ENCODE measurements at regions not wholly inside any gene's neighbourhood (a gene's known extent, or its start where the extent isn't known, plus 50 kb on each side); places are given as distances from the start of the nearest gene placed in this dataset.

DNA sequence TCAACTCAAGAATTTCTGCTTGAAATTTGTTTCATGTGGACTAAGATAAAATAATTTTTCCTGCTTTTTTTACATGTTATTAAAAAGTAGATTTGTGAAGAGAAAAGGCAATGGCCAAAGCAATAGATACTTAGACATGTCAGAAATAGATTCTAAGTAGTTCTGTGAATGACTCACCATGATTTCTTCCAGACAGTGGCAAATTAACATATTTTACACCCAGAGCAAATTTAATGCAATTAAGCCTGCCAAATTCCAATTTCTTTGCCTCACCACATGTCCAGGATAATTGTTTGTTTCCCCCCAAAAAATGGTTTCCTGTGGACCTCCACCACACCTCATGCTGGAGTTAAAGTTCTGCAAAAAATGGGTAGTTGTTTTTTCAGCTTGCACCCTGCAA lies 651.4 kb downstream of the CETN3 start:
- Histone ChIP-seq H3K4me1 (ENCODE audit: control insufficient read depth, insufficient read depth, low read length) (no peaks in the 10 kb centered on the region), H3K4me3 (ENCODE audit: low read depth in 2 of 2, low read length in 2 of 2) (no peak overlapping the region), H3K27ac (ENCODE audit: low read length) (no peak overlapping the region), H3K9me3 (ENCODE audit: control insufficient read depth, insufficient read depth, low read depth, low read length) (no peaks in the 10 kb centered on the region), H3K36me3 (ENCODE audit: control insufficient read depth, insufficient read depth, low read length) (no peaks in the 10 kb centered on the region), H3K27me3 (ENCODE audit: control insufficient read depth, insufficient read depth, low read length) (no peaks in the 10 kb centered on the region)
- TF ChIP-seq POLR2AphosphoS5 (IDR thresholded peaks at IDR 0.05; ENCODE audit: low read depth, low read length) = no peak
- TF ChIP-seq, protein P1, sequence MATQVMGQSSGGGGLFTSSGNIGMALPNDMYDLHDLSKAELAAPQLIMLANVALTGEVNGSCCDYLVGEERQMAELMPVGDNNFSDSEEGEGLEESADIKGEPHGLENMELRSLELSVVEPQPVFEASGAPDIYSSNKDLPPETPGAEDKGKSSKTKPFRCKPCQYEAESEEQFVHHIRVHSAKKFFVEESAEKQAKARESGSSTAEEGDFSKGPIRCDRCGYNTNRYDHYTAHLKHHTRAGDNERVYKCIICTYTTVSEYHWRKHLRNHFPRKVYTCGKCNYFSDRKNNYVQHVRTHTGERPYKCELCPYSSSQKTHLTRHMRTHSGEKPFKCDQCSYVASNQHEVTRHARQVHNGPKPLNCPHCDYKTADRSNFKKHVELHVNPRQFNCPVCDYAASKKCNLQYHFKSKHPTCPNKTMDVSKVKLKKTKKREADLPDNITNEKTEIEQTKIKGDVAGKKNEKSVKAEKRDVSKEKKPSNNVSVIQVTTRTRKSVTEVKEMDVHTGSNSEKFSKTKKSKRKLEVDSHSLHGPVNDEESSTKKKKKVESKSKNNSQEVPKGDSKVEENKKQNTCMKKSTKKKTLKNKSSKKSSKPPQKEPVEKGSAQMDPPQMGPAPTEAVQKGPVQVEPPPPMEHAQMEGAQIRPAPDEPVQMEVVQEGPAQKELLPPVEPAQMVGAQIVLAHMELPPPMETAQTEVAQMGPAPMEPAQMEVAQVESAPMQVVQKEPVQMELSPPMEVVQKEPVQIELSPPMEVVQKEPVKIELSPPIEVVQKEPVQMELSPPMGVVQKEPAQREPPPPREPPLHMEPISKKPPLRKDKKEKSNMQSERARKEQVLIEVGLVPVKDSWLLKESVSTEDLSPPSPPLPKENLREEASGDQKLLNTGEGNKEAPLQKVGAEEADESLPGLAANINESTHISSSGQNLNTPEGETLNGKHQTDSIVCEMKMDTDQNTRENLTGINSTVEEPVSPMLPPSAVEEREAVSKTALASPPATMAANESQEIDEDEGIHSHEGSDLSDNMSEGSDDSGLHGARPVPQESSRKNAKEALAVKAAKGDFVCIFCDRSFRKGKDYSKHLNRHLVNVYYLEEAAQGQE (IDR thresholded peaks at IDR 0.05; ENCODE audit: insufficient read depth in 1 of 2, low read depth in 2 of 2, low read length in 1 of 2) = no peak
- TF ChIP-seq, protein P2, sequence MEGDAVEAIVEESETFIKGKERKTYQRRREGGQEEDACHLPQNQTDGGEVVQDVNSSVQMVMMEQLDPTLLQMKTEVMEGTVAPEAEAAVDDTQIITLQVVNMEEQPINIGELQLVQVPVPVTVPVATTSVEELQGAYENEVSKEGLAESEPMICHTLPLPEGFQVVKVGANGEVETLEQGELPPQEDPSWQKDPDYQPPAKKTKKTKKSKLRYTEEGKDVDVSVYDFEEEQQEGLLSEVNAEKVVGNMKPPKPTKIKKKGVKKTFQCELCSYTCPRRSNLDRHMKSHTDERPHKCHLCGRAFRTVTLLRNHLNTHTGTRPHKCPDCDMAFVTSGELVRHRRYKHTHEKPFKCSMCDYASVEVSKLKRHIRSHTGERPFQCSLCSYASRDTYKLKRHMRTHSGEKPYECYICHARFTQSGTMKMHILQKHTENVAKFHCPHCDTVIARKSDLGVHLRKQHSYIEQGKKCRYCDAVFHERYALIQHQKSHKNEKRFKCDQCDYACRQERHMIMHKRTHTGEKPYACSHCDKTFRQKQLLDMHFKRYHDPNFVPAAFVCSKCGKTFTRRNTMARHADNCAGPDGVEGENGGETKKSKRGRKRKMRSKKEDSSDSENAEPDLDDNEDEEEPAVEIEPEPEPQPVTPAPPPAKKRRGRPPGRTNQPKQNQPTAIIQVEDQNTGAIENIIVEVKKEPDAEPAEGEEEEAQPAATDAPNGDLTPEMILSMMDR (IDR thresholded peaks at IDR 0.05) = no peak
- no peak for TF ChIP-seq SIN3A (IDR thresholded peaks at IDR 0.05; ENCODE audit: borderline replicate concordance, insufficient read depth, low read depth, low read length)
- TF ChIP-seq TCF7L2 (IDR thresholded peaks at IDR 0.05; ENCODE audit: low read depth, low read length) = no peak
- ChIA-PET POLR2A (no interaction called here), CTCF (no interaction called here)
- DNase-seq (ENCODE audit: low read depth, low spot score) (no peak), ATAC-seq (no peak)
- BruUV-seq (replicated peaks) = no TSS peak
- in situ Hi-C loops (cut with HindIII; ENCODE audit: low pct_unique_long_range_greater_than_20kb, low sequenced_read_pairs) = no loop called here
- intact Hi-C loops (cut with micrococcal nuclease; ENCODE audit: unreplicated experiment) = no loop called here

DNA sequence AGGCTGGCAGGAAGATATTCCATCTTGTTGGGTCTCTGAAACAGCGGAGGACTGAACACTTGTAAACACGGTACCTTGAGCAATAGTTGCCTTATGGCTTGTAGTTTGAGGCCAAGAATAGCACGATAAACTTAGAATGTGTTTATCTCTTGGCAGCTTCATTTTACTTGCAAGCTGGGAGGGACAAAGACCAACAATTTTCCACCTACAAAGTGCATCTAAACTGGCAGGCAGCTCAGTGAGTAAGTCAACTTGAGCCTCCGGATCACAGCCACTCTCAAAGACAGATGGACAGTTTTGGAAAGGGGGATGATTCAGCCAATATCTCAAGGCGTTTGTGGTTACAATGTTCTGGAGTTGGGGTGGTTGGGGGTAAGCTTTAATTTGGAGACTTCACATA lies 652.6 kb downstream of the CETN3 start:
- Histone ChIP-seq H3K4me1 (ENCODE audit: control insufficient read depth, insufficient read depth, low read length) (no peaks in the 10 kb centered on the region), H3K27me3 (ENCODE audit: control insufficient read depth, insufficient read depth, low read length) (no peaks in the 10 kb centered on the region), H3K4me3 (ENCODE audit: low read depth in 2 of 2, low read length in 2 of 2) (no peak overlapping the region), H3K36me3 (ENCODE audit: control insufficient read depth, insufficient read depth, low read length) (no peaks in the 10 kb centered on the region), H3K9me3 (ENCODE audit: control insufficient read depth, insufficient read depth, low read depth, low read length) (no peaks in the 10 kb centered on the region), H3K27ac (ENCODE audit: low read length) (no peak overlapping the region)
- intact Hi-C loops (cut with micrococcal nuclease; ENCODE audit: unreplicated experiment) = no loop called here
- CTCF ChIA-PET = no interaction called here
- BruUV-seq (replicated peaks) = no TSS peak
- POLR2A ChIA-PET = interaction anchor here (0.6 kb wide), 1 partner anchor 549 kb away, joined by 5 read pairs; no protein-coding TSS in a partner anchor
- ATAC-seq = no peak
- TF ChIP-seq SIN3A (IDR thresholded peaks at IDR 0.05; ENCODE audit: borderline replicate concordance, insufficient read depth, low read depth, low read length) (no peak), POLR2AphosphoS5 (IDR thresholded peaks at IDR 0.05; ENCODE audit: low read depth, low read length) (no peak), TCF7L2 (IDR thresholded peaks at IDR 0.05; ENCODE audit: low read depth, low read length) (no peak)
- TF ChIP-seq, protein P2 (IDR thresholded peaks at IDR 0.05) = no peak
- TF ChIP-seq, protein P1 (IDR thresholded peaks at IDR 0.05; ENCODE audit: insufficient read depth in 1 of 2, low read depth in 2 of 2, low read length in 1 of 2) = no peak
- in situ Hi-C loops (cut with HindIII; ENCODE audit: low pct_unique_long_range_greater_than_20kb, low sequenced_read_pairs) = no loop called here
- DNase-seq (ENCODE audit: low read depth, low spot score) = no peak
